ENCODE measurements at regions not wholly inside any gene's neighbourhood (a gene's known extent, or its start where the extent isn't known, plus 50 kb on each side); places are given as distances from the start of the nearest gene placed in this dataset.

GRCh38 chr13:64239372-64239771, 2823.7 kb upstream of the PCDH20 start:
- H3K36me3 Mint-ChIP-seq (ENCODE audit: low read depth) = no peaks in the 10 kb centered on the region
- peak; percentile 8 for DNase-seq (ENCODE audit: low spot score)

More at GRCh38 chr13:64239372-64239771, 2823.7 kb upstream of the PCDH20 start:
- Histone ChIP-seq H3K36me3 (ENCODE audit: insufficient read depth) (no peaks in the 10 kb centered on the region), H3F3A (replicated peaks; ENCODE audit: low read depth) (no peaks in the 10 kb centered on the region), H2AFZ (no peak overlapping the region), H3K27me3 (ENCODE audit: insufficient read depth) (no peaks in the 10 kb centered on the region), H3K27ac (ENCODE audit: low read depth) (no peak overlapping the region), H3K9me2 (ENCODE audit: insufficient read depth) (no peaks in the 10 kb centered on the region), H3K4me2 (no peak overlapping the region), H3K4me1 (ENCODE audit: insufficient read depth) (no peaks in the 10 kb centered on the region), H4K20me1 (replicated peaks; ENCODE audit: insufficient read depth) (no peaks in the 10 kb centered on the region), H3K4me3 (no peak overlapping the region), H3K79me2 (replicated peaks; ENCODE audit: insufficient read depth) (no peaks in the 10 kb centered on the region)
- ATAC-seq = no peak
- peaks cover 6% of the 10 kb centered on the region; the same call in 2 of the 3 replicates for H3K4me1 Mint-ChIP-seq
- H3K27ac Mint-ChIP-seq = peak overlapping the region; percentile 68; the same call in 1 of the 2 replicates
- TF ChIP-seq ETS1 (IDR thresholded peaks at IDR 0.05) (no peak), ZNF462 (CRISPR knock-in tag; IDR thresholded peaks at IDR 0.05) (no peak), NANOG (IDR thresholded peaks at IDR 0.05; ENCODE audit: borderline replicate concordance) (no peak), POLR2AphosphoS5 (IDR thresholded peaks at IDR 0.05; ENCODE audit: low read depth) (no peak), EZH2 (IDR thresholded peaks at IDR 0.05; ENCODE audit: low read depth, unreplicated experiment) (no peak), STAT1 (IDR thresholded peaks at IDR 0.05; ENCODE audit: unreplicated experiment) (no peak), ZNF114 (CRISPR knock-in tag; IDR thresholded peaks at IDR 0.05) (no peak), REST (IDR thresholded peaks at IDR 0.05; ENCODE audit: unreplicated experiment) (no peak), ZNF331 (CRISPR knock-in tag; IDR thresholded peaks at IDR 0.05; ENCODE audit: low read depth) (no peak), CREB1 (CRISPR knock-in tag; IDR thresholded peaks at IDR 0.05; ENCODE audit: low read depth) (no peak), CTCF (conservative IDR thresholded peaks at IDR 0.05; ENCODE audit: low read depth in 2 of 2) (no peak)
- no peak overlapping the region for H3K4me3 Mint-ChIP-seq
- no peaks in the 10 kb centered on the region for H3K27me3 Mint-ChIP-seq (ENCODE audit: insufficient read depth, low read depth, poor library complexity)
- no peaks in the 10 kb centered on the region for H3K9me3 Mint-ChIP-seq

Data from GM23338 (cell line).